ENCODE measurements at regions not wholly inside any gene's neighbourhood (a gene's known extent, or its start where the extent isn't known, plus 50 kb on each side); places are given as distances from the start of the nearest gene placed in this dataset.

DNA sequence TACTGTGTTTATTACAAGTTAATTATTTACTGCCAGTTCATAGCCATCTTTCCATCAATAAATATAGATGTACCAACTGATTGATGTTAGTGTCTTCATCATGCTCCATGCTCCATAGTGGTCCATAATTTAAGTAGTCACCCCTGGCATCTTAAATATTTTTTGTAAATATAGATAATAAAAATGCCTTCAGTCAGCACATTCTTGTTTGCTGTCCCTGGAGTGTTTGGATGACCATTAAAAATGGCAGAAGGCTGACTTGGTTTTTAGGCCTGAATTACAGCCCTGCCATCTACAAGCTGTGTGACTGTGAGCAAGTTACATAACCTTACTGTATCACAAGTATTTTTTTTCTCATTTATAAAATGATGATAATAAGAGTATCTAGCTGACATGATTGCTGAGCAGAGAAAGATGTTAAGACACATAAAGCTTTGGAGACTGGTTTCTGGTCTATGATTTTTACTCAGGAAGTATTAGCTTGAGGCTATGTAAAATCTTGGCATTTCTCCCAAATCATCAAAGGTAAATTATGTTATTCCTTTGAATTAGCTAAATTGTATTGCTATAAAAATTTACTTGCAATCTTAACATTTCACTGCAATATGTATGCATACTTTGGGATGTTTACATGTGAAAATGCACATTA is 427.2 kb downstream of the USP25 start:
- no peaks in the 10 kb centered on the region for H3K4me1 Mint-ChIP-seq (ENCODE audit: low read depth, unreplicated experiment)
- peaks cover 3% of the 10 kb centered on the region for H3K9me3 Mint-ChIP-seq (ENCODE audit: low read depth, unreplicated experiment)
- no peaks in the 10 kb centered on the region for H3K27me3 Mint-ChIP-seq (ENCODE audit: unreplicated experiment)
- no peak overlapping the region for H3K27ac Mint-ChIP-seq (ENCODE audit: unreplicated experiment)
- no peak overlapping the region for H3K4me3 Mint-ChIP-seq (ENCODE audit: low read depth, unreplicated experiment)
- DNase-seq = no peak
- CTCF ChIA-PET = no interaction called here
- TF ChIP-seq, protein P1, sequence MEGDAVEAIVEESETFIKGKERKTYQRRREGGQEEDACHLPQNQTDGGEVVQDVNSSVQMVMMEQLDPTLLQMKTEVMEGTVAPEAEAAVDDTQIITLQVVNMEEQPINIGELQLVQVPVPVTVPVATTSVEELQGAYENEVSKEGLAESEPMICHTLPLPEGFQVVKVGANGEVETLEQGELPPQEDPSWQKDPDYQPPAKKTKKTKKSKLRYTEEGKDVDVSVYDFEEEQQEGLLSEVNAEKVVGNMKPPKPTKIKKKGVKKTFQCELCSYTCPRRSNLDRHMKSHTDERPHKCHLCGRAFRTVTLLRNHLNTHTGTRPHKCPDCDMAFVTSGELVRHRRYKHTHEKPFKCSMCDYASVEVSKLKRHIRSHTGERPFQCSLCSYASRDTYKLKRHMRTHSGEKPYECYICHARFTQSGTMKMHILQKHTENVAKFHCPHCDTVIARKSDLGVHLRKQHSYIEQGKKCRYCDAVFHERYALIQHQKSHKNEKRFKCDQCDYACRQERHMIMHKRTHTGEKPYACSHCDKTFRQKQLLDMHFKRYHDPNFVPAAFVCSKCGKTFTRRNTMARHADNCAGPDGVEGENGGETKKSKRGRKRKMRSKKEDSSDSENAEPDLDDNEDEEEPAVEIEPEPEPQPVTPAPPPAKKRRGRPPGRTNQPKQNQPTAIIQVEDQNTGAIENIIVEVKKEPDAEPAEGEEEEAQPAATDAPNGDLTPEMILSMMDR (IDR thresholded peaks at IDR 0.05; ENCODE audit: unreplicated experiment) = no peak
- no TSS peak for BruUV-seq (replicated peaks)
- intact Hi-C loops (cut with micrococcal nuclease; ENCODE audit: unreplicated experiment) = no loop called here
- H3K36me3 Mint-ChIP-seq (ENCODE audit: insufficient read depth, unreplicated experiment) = no peaks in the 10 kb centered on the region

DNA sequence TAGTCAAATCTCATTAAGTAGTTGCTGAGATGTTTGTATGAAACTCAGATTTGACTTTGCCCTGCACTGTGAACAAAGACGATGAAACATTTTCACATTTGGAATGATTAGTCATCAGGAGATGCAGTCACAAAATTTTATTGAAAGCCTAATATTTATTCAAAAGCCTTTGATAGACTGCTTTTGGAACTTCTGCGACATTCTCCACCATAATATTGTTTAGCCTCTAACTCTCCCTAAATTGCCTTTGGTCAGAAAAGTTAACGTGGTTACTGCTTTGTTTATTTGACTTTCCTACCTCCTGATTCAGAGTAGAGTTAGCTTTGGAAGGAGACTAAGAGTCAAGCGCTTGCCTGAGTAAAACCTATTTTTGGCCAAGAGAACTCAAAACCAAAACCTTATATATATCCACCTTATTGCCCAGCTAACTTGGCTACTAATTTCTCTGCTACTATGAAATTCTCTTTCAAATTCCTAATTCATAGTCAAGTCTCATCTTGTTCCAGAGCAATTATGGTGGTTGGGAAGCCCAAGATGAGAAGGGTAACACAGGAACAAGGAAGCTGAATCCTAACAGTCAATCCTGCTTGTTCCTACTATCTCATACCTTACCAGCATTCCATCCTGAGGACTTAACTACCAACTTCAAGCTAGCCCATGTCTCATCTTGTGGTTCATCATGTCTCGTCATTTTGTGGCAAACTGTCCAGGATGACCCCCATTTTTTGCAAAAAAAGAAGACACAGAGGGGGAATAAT is 429.6 kb downstream of the USP25 start:
- CTCF ChIA-PET = no interaction called here
- TF ChIP-seq, protein P1 (IDR thresholded peaks at IDR 0.05; ENCODE audit: unreplicated experiment) = no peak
- no TSS peak for BruUV-seq (replicated peaks)
- Mint-ChIP-seq H3K27ac (ENCODE audit: unreplicated experiment) (no peak overlapping the region), H3K4me1 (ENCODE audit: low read depth, unreplicated experiment) (no peaks in the 10 kb centered on the region), H3K27me3 (ENCODE audit: unreplicated experiment) (no peaks in the 10 kb centered on the region), H3K4me3 (ENCODE audit: low read depth, unreplicated experiment) (no peak overlapping the region), H3K36me3 (ENCODE audit: insufficient read depth, unreplicated experiment) (no peaks in the 10 kb centered on the region), H3K9me3 (ENCODE audit: low read depth, unreplicated experiment) (peaks cover 3% of the 10 kb centered on the region)
- intact Hi-C loops (cut with micrococcal nuclease; ENCODE audit: unreplicated experiment) = no loop called here
- DNase-seq = no peak

DNA sequence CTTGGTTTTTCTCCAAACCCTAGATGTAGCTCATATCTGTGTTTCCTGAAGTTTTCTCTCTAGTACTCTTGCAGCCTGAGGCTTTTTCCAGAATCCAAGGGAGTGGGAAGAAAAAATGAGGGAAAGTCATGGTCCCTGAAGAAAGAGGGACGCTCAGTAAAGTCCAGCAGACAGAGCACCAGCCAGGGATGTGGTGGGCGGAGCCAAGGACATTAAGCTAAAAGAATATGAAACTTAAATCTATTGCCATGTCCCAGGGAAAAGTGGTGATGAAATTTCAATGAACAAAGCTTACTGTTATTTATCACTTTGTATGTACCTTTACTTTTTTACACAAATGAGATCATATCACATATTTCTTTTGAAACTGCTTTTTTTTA is 430.2 kb downstream of the USP25 start:
- DNase-seq = no peak
- TF ChIP-seq, protein P1 (IDR thresholded peaks at IDR 0.05; ENCODE audit: unreplicated experiment) = no peak
- CTCF ChIA-PET = no interaction called here
- no peaks in the 10 kb centered on the region for H3K36me3 Mint-ChIP-seq (ENCODE audit: insufficient read depth, unreplicated experiment)
- no peaks in the 10 kb centered on the region for H3K27me3 Mint-ChIP-seq (ENCODE audit: unreplicated experiment)
- peaks cover 3% of the 10 kb centered on the region for H3K9me3 Mint-ChIP-seq (ENCODE audit: low read depth, unreplicated experiment)
- no peak overlapping the region for H3K27ac Mint-ChIP-seq (ENCODE audit: unreplicated experiment)
- no peak overlapping the region for H3K4me3 Mint-ChIP-seq (ENCODE audit: low read depth, unreplicated experiment)
- BruUV-seq (replicated peaks) = no TSS peak
- intact Hi-C loops (cut with micrococcal nuclease; ENCODE audit: unreplicated experiment) = no loop called here
- no peaks in the 10 kb centered on the region for H3K4me1 Mint-ChIP-seq (ENCODE audit: low read depth, unreplicated experiment)

DNA sequence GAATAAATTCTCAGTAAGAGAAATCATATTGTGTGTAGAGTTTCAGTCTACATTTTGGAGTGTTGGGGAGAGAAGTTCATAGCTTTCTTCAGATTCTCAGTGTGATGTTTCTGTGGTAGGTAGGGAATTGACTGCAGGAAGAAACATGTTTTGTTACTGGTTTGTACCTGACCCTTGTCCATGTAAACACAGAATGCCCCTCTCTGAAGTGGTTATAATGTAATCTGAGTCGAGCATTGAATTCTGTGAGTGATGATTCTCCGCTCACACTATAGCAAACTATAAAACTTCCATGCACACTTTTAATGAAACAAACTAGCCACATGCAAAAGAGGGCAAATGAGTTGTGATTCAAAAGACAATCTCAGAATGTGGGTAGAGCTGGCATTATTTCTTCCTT is 433.2 kb downstream of the USP25 start:
- DNase-seq = no peak
- intact Hi-C loops (cut with micrococcal nuclease; ENCODE audit: unreplicated experiment) = no loop called here
- Mint-ChIP-seq H3K27ac (ENCODE audit: unreplicated experiment) (no peak overlapping the region), H3K36me3 (ENCODE audit: insufficient read depth, unreplicated experiment) (no peaks in the 10 kb centered on the region), H3K27me3 (ENCODE audit: unreplicated experiment) (no peaks in the 10 kb centered on the region), H3K9me3 (ENCODE audit: low read depth, unreplicated experiment) (peaks cover 3% of the 10 kb centered on the region), H3K4me3 (ENCODE audit: low read depth, unreplicated experiment) (no peak overlapping the region), H3K4me1 (ENCODE audit: low read depth, unreplicated experiment) (no peaks in the 10 kb centered on the region)
- BruUV-seq (replicated peaks) = no TSS peak
- TF ChIP-seq, protein P1 (IDR thresholded peaks at IDR 0.05; ENCODE audit: unreplicated experiment) = no peak
- CTCF ChIA-PET = no interaction called here
